ENCODE measurements at regions not wholly inside any gene's neighbourhood (a gene's known extent, or its start where the extent isn't known, plus 50 kb on each side); places are given as distances from the start of the nearest gene placed in this dataset.
A peak's percentile ranks its signal among the peaks of the same experiment; 100 is the strongest.
"Not testable (repeated sequence)": the region's sequence is repeated elsewhere in the genome, so short reads cannot be mapped to it uniquely, and the experiment has no call there.

GRCh38 chr11:81377418-81377817, 1356.2 kb downstream of the FAM181B start:
- DNase-seq: no peak

GRCh38 chr11:81373986-81374385, 1359.7 kb downstream of the FAM181B start:
- no peak for DNase-seq

GRCh38 chr11:81368192-81368591, 1365.5 kb downstream of the FAM181B start:
- DNase-seq: no peak

- DNase-seq: no peak
Measured at GRCh38 chr11:81365496-81365895, 1368.2 kb downstream of the FAM181B start.

- no peak for DNase-seq
Measured at GRCh38 chr11:81359476-81359875, 1374.2 kb downstream of the FAM181B start.

- DNase-seq: no peak
Measured at GRCh38 chr11:81345609-81346008, 1388.1 kb downstream of the FAM181B start.

GRCh38 chr11:81342966-81343365, 1390.7 kb downstream of the FAM181B start:
- no peak for DNase-seq

- DNase-seq: no peak
Measured at GRCh38 chr11:81340225-81340624, 1393.4 kb downstream of the FAM181B start.

GRCh38 chr11:81339521-81339920, 1394.1 kb downstream of the FAM181B start:
- no peak for DNase-seq

- DNase-seq: no peak
Measured at GRCh38 chr11:81337756-81338155, 1395.9 kb downstream of the FAM181B start.

- no peak for DNase-seq
Measured at GRCh38 chr11:81332276-81332675, 1401.4 kb downstream of the FAM181B start.

- no peak for DNase-seq
Measured at GRCh38 chr11:81331611-81332235, 1401.9 kb downstream of the FAM181B start.

GRCh38 chr11:81331088-81331487, 1402.6 kb downstream of the FAM181B start:
- DNase-seq: no peak

GRCh38 chr11:81303038-81303664, 1430.5 kb downstream of the FAM181B start:
- DNase-seq: no peak

- no peak for DNase-seq
Measured at GRCh38 chr11:81301166-81301830, 1432.4 kb downstream of the FAM181B start.

- no peak for DNase-seq
Measured at GRCh38 chr11:81286959-81287358, 1446.7 kb downstream of the FAM181B start.

- DNase-seq: no peak
Measured at GRCh38 chr11:81286550-81286949, 1447.1 kb downstream of the FAM181B start.

- not testable (repeated sequence) for DNase-seq
Measured at GRCh38 chr11:81280228-81280627, 1453.4 kb downstream of the FAM181B start.

- DNase-seq: no peak
Measured at GRCh38 chr11:81278991-81279390, 1454.7 kb downstream of the FAM181B start.

- DNase-seq: no peak
Measured at GRCh38 chr11:81270686-81271085, 1463.0 kb downstream of the FAM181B start.

GRCh38 chr11:81267246-81267645, 1466.4 kb downstream of the FAM181B start:
- DNase-seq: no peak

GRCh38 chr11:81259471-81259870, 1474.2 kb downstream of the FAM181B start:
- DNase-seq: no peak

GRCh38 chr11:81255895-81256294, 1477.8 kb downstream of the FAM181B start:
- DNase-seq: peak; percentile 8

GRCh38 chr11:81253244-81253643, 1480.4 kb downstream of the FAM181B start:
- no peak for DNase-seq
